ENCODE measurements at regions not wholly inside any gene's neighbourhood (a gene's known extent, or its start where the extent isn't known, plus 50 kb on each side); places are given as distances from the start of the nearest gene placed in this dataset.

DNA sequence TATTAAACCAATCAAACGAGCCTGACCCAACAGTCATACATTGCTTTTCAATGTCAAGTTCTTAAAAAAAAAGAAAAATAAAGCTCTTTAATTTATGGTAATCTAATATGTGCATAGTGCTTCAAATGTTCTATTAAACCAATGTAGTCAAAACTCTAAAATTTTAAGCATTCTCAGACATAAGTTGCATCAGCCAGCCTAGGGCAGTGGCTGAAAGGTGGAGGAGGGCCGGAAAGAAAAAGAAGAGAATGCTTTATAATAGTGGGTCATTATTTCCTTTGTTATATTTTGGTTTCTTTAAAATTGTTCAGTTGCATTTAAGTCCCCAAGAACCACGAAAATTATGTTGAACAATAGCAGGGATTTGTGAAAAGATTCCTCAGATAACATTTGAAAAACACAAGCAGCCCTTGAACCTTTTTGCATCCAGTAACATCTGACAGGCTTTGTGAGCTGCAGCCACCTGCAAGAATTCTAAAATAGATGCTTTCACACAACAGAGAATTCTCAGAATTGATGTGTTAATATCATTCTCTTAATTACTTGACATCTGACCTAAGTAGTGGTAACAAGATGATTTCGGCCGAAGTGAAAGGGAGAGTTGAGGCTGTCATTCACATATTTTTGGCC, 252.1 kb downstream of the CDCA7 start:
- no peak for TF ChIP-seq CTCF (IDR thresholded peaks at IDR 0.05)
- TF ChIP-seq CREM (CRISPR knock-in tag; IDR thresholded peaks at IDR 0.05): no peak
- TF ChIP-seq RELA (CRISPR knock-in tag; IDR thresholded peaks at IDR 0.05; ENCODE audit: borderline replicate concordance): no peak
- TF ChIP-seq NR2C2 (CRISPR knock-in tag; IDR thresholded peaks at IDR 0.05): no peak
- TF ChIP-seq GRHL2 (CRISPR knock-in tag; IDR thresholded peaks at IDR 0.05; ENCODE audit: insufficient replicate concordance, severe bottlenecking): no peak
- TF ChIP-seq GABPB1 (CRISPR knock-in tag; IDR thresholded peaks at IDR 0.05): no peak
- TF ChIP-seq TP53 (CRISPR knock-in tag; IDR thresholded peaks at IDR 0.05): no peak
- TF ChIP-seq TEAD4 (CRISPR knock-in tag; IDR thresholded peaks at IDR 0.05): no peak
- no peak for TF ChIP-seq ZBTB21 (CRISPR knock-in tag; IDR thresholded peaks at IDR 0.05; ENCODE audit: borderline replicate concordance)
- TF ChIP-seq, protein P1, sequence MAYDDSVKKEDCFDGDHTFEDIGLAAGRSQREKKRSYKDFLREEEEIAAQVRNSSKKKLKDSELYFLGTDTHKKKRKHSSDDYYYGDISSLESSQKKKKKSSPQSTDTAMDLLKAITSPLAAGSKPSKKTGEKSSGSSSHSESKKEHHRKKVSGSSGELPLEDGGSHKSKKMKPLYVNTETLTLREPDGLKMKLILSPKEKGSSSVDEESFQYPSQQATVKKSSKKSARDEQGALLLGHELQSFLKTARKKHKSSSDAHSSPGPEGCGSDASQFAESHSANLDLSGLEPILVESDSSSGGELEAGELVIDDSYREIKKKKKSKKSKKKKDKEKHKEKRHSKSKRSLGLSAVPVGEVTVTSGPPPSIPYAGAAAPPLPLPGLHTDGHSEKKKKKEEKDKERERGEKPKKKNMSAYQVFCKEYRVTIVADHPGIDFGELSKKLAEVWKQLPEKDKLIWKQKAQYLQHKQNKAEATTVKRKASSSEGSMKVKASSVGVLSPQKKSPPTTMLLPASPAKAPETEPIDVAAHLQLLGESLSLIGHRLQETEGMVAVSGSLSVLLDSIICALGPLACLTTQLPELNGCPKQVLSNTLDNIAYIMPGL (CRISPR knock-in tag; IDR thresholded peaks at IDR 0.05): no peak
- TF ChIP-seq, protein P2, sequence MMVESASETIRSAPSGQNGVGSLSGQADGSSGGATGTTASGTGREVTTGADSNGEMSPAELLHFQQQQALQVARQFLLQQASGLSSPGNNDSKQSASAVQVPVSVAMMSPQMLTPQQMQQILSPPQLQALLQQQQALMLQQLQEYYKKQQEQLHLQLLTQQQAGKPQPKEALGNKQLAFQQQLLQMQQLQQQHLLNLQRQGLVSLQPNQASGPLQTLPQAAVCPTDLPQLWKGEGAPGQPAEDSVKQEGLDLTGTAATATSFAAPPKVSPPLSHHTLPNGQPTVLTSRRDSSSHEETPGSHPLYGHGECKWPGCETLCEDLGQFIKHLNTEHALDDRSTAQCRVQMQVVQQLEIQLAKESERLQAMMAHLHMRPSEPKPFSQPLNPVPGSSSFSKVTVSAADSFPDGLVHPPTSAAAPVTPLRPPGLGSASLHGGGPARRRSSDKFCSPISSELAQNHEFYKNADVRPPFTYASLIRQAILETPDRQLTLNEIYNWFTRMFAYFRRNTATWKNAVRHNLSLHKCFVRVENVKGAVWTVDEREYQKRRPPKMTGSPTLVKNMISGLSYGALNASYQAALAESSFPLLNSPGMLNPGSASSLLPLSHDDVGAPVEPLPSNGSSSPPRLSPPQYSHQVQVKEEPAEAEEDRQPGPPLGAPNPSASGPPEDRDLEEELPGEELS (CRISPR knock-in tag; IDR thresholded peaks at IDR 0.05): no peak
- no peak for TF ChIP-seq KAT7 (CRISPR knock-in tag; IDR thresholded peaks at IDR 0.05; ENCODE audit: borderline replicate concordance)
- TF ChIP-seq, protein P3, sequence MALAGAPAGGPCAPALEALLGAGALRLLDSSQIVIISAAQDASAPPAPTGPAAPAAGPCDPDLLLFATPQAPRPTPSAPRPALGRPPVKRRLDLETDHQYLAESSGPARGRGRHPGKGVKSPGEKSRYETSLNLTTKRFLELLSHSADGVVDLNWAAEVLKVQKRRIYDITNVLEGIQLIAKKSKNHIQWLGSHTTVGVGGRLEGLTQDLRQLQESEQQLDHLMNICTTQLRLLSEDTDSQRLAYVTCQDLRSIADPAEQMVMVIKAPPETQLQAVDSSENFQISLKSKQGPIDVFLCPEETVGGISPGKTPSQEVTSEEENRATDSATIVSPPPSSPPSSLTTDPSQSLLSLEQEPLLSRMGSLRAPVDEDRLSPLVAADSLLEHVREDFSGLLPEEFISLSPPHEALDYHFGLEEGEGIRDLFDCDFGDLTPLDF (CRISPR knock-in tag; IDR thresholded peaks at IDR 0.05): no peak
- TF ChIP-seq ESRRA (CRISPR knock-in tag; IDR thresholded peaks at IDR 0.05; ENCODE audit: borderline replicate concordance): no peak

Measured in WTC11 (cell line).